Panc1 (cell line): ENCODE measurements at regions not wholly inside any gene's neighbourhood (a gene's known extent, or its start where the extent isn't known, plus 50 kb on each side); places are given as distances from the start of the nearest gene placed in this dataset.

ENCODE experiments used
- ATAC-seq: fragments of 200-7000 bp; cut with Tn5 transposase; 2 replicates; pipeline ENCODE4 v1.9.1; 2020; ENCODE audit warnings: mild to moderate bottlenecking, moderate library complexity
- BruUV-seq: library from RNA; stranded (reverse); fragments of 400-500 nt; replicated peaks from 2 replicates; lab custom pipeline; 2021; lab: Mats Ljungman, UMichigan
- CTCF ChIA-PET: fragments of 300-600 bp; sonication (Branson Sonifier 250); formaldehyde crosslinking; loops from one replicate; lab custom pipeline; 2022; ENCODE audit warnings: antibody characterized with exemption; lab: Charles Lee
- POLR2A ChIA-PET: fragments of 300-600 bp; sonication (Branson Sonifier 250); formaldehyde crosslinking; loops from one replicate; lab custom pipeline; 2022; ENCODE audit warnings: antibody characterized with exemption; lab: Charles Lee
- DNase-seq: peaks from one replicate; pipeline ENCODE4 v3.0.0-alpha.2; 2010; ENCODE audit warnings: low read depth, low spot score
- H3K27ac ChIP-seq: 2 replicates; pipeline ENCODE4 v1.5.1; 2011; ENCODE audit warnings: mild to moderate bottlenecking, low read length, inconsistent platforms
- H3K27me3 ChIP-seq: fragments of 200-500 bp; sonication (Bioruptor generic); 2 replicates; pipeline ENCODE4 v1.6.0; 2014; ENCODE audit warnings: low read length, inconsistent platforms; ENCODE audit not compliant: control insufficient read depth, insufficient read depth
- H3K36me3 ChIP-seq: fragments of 200-500 bp; sonication (Bioruptor generic); 2 replicates; pipeline ENCODE4 v1.5.1; 2014; ENCODE audit warnings: inconsistent platforms, mild to moderate bottlenecking, low read length, moderate library complexity; ENCODE audit not compliant: control insufficient read depth, insufficient read depth
- H3K4me1 ChIP-seq: 2 replicates; pipeline ENCODE4 v1.5.1; 2011; ENCODE audit warnings: inconsistent platforms, mild to moderate bottlenecking, low read length, moderate library complexity; ENCODE audit not compliant: control insufficient read depth, insufficient read depth
- H3K4me3 ChIP-seq, 2 experiments: 2 replicates each; pipeline ENCODE4 v1.5.1; 2011 to 2012; ENCODE audit warnings: low read depth in 2 of 2, low read length in 2 of 2, mild to moderate bottlenecking in 2 of 2, inconsistent platforms in 1 of 2, moderate library complexity in 1 of 2
- H3K9me3 ChIP-seq: fragments of 200-500 bp; sonication (Bioruptor generic); 2 replicates; pipeline ENCODE4 v1.5.1; 2014; ENCODE audit warnings: low read depth, mild to moderate bottlenecking, inconsistent platforms, low read length, moderate library complexity; ENCODE audit not compliant: control insufficient read depth, insufficient read depth
- CTCF ChIP-seq: fragments of 450-650 bp; IDR thresholded peaks from 2 replicates; pipeline ENCODE4 v1.5.1; 2017; ENCODE audit warnings: mild to moderate bottlenecking
- POLR2AphosphoS5 ChIP-seq: IDR thresholded peaks from 2 replicates; pipeline ENCODE4 v1.6.1; 2012; ENCODE audit warnings: mild to moderate bottlenecking, low read depth, low read length, moderate library complexity
- REST ChIP-seq, 2 experiments: IDR thresholded peaks; 2 replicates each; pipeline ENCODE4 v1.6.1; 2011 to 2012; ENCODE audit warnings: low read depth in 2 of 2, control low read depth in 1 of 2, low read length in 1 of 2, mild to moderate bottlenecking in 1 of 2, moderate library complexity in 1 of 2; ENCODE audit not compliant: insufficient read depth in 1 of 2
- SIN3A ChIP-seq: IDR thresholded peaks from 2 replicates; pipeline ENCODE4 v1.6.1; 2012; ENCODE audit warnings: low read depth, mild to moderate bottlenecking, low read length, moderate library complexity, borderline replicate concordance; ENCODE audit not compliant: insufficient read depth
- TCF7L2 ChIP-seq: IDR thresholded peaks from 2 replicates; pipeline ENCODE4 v1.6.1; 2011; ENCODE audit warnings: mild to moderate bottlenecking, low read depth, low read length, inconsistent platforms
- in situ Hi-C: cut with HindIII; loops from 2 replicates; pipeline ENCODE4 v1.10.0; 2016; ENCODE audit warnings: low sequenced_read_pairs, low pct_unique_long_range_greater_than_20kb
- intact Hi-C: fragments of 100-400 bp; cut with micrococcal nuclease; formaldehyde crosslinking; loops from one replicate; pipeline ENCODE4 v1.10.0; 2022; ENCODE audit not compliant: unreplicated experiment

DNA sequence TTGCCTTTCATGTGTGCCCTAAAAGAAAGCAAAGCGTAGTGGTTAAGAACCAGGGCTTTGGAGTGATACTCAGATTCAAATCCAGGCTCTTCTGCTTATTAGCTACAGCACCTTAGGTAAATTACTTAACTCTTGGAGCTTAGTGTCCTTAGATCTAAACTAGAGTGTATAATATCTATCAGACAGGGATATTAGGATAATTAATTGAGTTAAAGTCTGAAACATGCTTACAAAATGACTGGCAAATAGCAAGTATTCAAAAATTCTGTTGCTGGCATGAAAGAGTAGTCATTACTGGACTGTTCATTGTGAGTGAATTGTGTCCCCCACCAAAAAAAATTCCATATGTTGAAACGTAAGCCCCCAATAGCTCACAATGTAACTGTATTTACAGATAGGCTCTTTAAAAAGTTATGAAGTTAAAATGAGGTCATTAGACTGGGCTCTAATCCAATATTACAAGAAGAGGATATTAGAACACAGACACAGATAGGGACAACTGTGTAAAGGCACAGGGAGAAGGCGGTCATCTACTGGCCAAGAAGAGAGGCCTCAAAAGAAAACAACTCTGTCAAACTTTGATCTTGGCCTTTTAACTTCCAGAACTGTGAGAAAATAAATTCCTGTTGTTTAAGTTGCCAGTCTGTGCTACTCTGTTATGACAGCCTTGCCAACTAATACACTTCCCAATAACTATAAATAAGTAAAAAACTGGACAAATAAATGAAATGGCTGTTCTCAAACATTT lies 60.4 kb upstream of the LRRC3B start:
- H3K27me3 ChIP-seq = no peaks in the 10 kb centered on the region
- ChIA-PET CTCF (no interaction called here), POLR2A (no interaction called here)
- TF ChIP-seq SIN3A (no peak), POLR2AphosphoS5 (no peak), CTCF (no peak), TCF7L2 (no peak), REST (IDR thresholded peaks at IDR 0.05; ENCODE audit: insufficient read depth in 1 of 2, low read depth in 2 of 2, low read length in 1 of 2) (no peak)
- no peaks in the 10 kb centered on the region for H3K36me3 ChIP-seq
- no peaks in the 10 kb centered on the region for H3K4me1 ChIP-seq
- BruUV-seq = no TSS peak
- in situ Hi-C loops (no loop called here), intact Hi-C loops (no loop called here)
- no peak overlapping the region for H3K4me3 ChIP-seq
- DNase-seq (no peak), ATAC-seq (no peak)
- no peak overlapping the region for H3K27ac ChIP-seq
- no peaks in the 10 kb centered on the region for H3K9me3 ChIP-seq
